Smooth muscle cell (in vitro differentiated cells): ENCODE measurements at regions not wholly inside any gene's neighbourhood (a gene's known extent, or its start where the extent isn't known, plus 50 kb on each side); places are given as distances from the start of the nearest gene placed in this dataset.

ENCODE experiments used
- DNase-seq: peaks from one replicate; lab custom pipeline; 2025; ENCODE audit not compliant: unreplicated experiment; lab: John Stamatoyannopoulos, UW
- H2AFZ ChIP-seq: fragments of 200-600 bp; sonication (generic); 2 replicates; pipeline ENCODE4 v1.6.0; 2016; ENCODE audit warnings: antibody characterized with exemption, low read depth, mild to moderate bottlenecking
- H3F3A ChIP-seq: fragments of 200-600 bp; sonication (generic); 2 replicates; pipeline ENCODE4 v1.6.0; 2017; ENCODE audit warnings: antibody characterized with exemption, low read depth
- H3K27ac ChIP-seq: fragments of 200-600 bp; sonication (generic); 2 replicates; pipeline ENCODE4 v1.5.1; 2016; ENCODE audit warnings: low read depth, mild to moderate bottlenecking
- H3K27me3 ChIP-seq: fragments of 200-600 bp; sonication (generic); 2 replicates; pipeline ENCODE4 v1.6.1; 2016; ENCODE audit warnings: low read depth, mild to moderate bottlenecking
- H3K36me3 ChIP-seq: fragments of 200-600 bp; sonication (generic); 2 replicates; pipeline ENCODE4 v1.5.1; 2016; ENCODE audit warnings: low read depth
- H3K4me1 ChIP-seq: fragments of 200-600 bp; sonication (generic); 2 replicates; pipeline ENCODE4 v1.5.1; 2016; ENCODE audit warnings: low read depth
- H3K4me2 ChIP-seq: fragments of 200-600 bp; sonication (generic); 2 replicates; pipeline ENCODE4 v1.6.0; 2016; ENCODE audit warnings: mild to moderate bottlenecking
- H3K4me3 ChIP-seq: fragments of 200-600 bp; sonication (generic); 2 replicates; pipeline ENCODE4 v1.5.1; 2016; ENCODE audit warnings: mild to moderate bottlenecking
- H3K79me2 ChIP-seq: fragments of 200-600 bp; sonication (generic); 2 replicates; pipeline ENCODE4 v1.6.0; 2016; ENCODE audit warnings: low read depth, mild to moderate bottlenecking
- H3K9ac ChIP-seq: fragments of 200-600 bp; sonication (generic); 2 replicates; pipeline ENCODE4 v1.6.0; 2016; ENCODE audit warnings: low read depth
- H3K9me3 ChIP-seq: fragments of 200-600 bp; sonication (generic); replicated peaks from 2 replicates; pipeline ENCODE4 v1.5.1; 2016; ENCODE audit warnings: low read depth
- H4K20me1 ChIP-seq: fragments of 200-600 bp; sonication (generic); 2 replicates; pipeline ENCODE4 v1.6.0; 2016; ENCODE audit warnings: low read depth
- WGBS: methylation state at CpG from one replicate; pipeline ENCODE4 v1.1.7; 2016; ENCODE audit warnings: low lambda C conversion rate; 5-methylcytosine and 5-hydroxymethylcytosine counted together
- TF ChIP-seq, protein P1 (sequence below): fragments of 200-600 bp; sonication (generic); IDR thresholded peaks from 2 replicates; pipeline ENCODE4 v1.5.1; 2017; ENCODE audit warnings: borderline replicate concordance, mild to moderate bottlenecking, antibody characterized with exemption; ENCODE audit not compliant: insufficient read depth, poor library complexity, severe bottlenecking

DNA sequence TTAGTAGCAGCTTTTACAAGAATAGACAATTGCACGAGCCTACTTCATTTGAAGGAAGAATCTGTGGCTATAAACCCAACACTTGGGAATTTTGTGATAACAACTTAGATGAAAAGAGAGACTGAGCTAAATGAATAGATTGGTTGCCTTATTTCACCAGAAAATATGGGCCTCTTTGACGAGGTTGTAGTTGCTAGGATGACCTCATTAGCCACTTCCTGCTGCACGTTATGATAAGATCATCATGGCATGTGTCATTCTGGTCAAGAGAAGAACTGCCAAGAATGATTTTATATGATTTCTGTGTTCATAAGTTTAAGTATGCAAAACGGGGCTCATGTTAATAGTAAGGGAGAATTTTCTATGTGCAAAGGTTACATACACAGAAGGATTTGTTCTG is 321.9 kb upstream of the GIMD1 start:
- no peak overlapping the region for H3K27ac ChIP-seq
- H3K4me2 ChIP-seq: no peak overlapping the region
- no peaks in the 10 kb centered on the region for H3F3A ChIP-seq
- no peaks in the 10 kb centered on the region for H4K20me1 ChIP-seq
- H3K79me2 ChIP-seq: no peaks in the 10 kb centered on the region
- no peaks in the 10 kb centered on the region for H3K27me3 ChIP-seq
- no peaks in the 10 kb centered on the region for H3K9me3 ChIP-seq
- H2AFZ ChIP-seq: peak overlapping the region; percentile 36
- no peaks in the 10 kb centered on the region for H3K36me3 ChIP-seq
- no peaks in the 10 kb centered on the region for H3K4me1 ChIP-seq
- TF ChIP-seq, protein P1, sequence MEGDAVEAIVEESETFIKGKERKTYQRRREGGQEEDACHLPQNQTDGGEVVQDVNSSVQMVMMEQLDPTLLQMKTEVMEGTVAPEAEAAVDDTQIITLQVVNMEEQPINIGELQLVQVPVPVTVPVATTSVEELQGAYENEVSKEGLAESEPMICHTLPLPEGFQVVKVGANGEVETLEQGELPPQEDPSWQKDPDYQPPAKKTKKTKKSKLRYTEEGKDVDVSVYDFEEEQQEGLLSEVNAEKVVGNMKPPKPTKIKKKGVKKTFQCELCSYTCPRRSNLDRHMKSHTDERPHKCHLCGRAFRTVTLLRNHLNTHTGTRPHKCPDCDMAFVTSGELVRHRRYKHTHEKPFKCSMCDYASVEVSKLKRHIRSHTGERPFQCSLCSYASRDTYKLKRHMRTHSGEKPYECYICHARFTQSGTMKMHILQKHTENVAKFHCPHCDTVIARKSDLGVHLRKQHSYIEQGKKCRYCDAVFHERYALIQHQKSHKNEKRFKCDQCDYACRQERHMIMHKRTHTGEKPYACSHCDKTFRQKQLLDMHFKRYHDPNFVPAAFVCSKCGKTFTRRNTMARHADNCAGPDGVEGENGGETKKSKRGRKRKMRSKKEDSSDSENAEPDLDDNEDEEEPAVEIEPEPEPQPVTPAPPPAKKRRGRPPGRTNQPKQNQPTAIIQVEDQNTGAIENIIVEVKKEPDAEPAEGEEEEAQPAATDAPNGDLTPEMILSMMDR: no peak
- H3K4me3 ChIP-seq: no peak overlapping the region
- 23% methylated on average over 4 of the region's 4 CpGs for WGBS
- DNase-seq: no peak
- no peak overlapping the region for H3K9ac ChIP-seq

DNA sequence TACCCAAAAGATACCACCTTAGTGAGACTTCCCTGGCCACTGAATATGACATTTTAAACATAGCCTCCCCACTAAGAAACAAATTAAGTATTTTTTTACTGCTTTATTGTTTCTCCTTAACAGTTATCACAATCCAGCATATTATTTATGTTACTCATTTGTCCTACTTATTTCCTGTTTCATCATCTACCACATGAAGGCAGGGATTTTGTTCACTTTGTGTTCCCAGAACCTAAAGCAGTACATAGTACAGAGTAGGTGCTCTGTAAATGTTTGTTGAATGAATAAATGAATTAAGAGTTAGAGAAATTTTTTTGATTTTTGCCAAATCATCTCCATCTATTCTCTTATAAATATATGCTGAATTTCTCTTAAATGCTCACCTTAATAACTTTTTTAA is 318.4 kb upstream of the GIMD1 start:
- Histone ChIP-seq H3K4me3 (no peak overlapping the region), H3K79me2 (no peaks in the 10 kb centered on the region), H3K36me3 (no peaks in the 10 kb centered on the region), H3K27me3 (no peaks in the 10 kb centered on the region), H2AFZ (no peak overlapping the region), H3K4me1 (no peaks in the 10 kb centered on the region), H3K4me2 (no peak overlapping the region), H3K9me3 (no peaks in the 10 kb centered on the region), H3K9ac (no peak overlapping the region), H4K20me1 (no peaks in the 10 kb centered on the region), H3K27ac (no peak overlapping the region), H3F3A (no peaks in the 10 kb centered on the region)
- DNase-seq: no peak
- TF ChIP-seq, protein P1: no peak

DNA sequence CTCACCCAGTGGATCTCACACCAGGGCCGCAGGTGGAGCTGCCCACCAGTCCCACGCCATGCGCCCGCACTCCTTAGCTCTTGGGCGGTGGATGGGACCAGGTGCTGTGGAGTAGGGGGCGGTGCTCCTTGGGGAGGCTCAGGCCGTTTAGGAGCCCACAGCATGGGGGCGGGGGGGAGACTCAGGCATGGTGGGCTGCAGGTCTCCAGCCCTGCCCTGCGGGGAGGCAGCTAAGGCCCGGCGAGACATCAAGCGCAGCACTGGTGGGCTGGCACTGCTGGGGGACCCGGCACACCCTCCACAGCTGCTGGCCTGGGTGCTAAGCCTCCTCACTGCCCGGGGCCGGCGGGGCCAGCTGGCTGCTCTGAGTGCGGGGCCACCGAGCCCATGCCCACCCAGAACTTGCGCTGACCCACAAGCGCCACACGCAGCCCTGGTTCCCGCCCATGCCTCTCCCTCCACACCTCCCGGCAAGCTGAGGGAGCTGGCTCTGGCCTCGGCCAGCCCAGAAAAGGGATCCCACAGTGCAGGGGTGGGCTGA is 312.9 kb upstream of the GIMD1 start:
- H2AFZ ChIP-seq: no peak overlapping the region
- TF ChIP-seq, protein P1: no peak
- no peak overlapping the region for H3K4me2 ChIP-seq
- no peak overlapping the region for H3K9ac ChIP-seq
- DNase-seq: no peak
- H4K20me1 ChIP-seq: no peaks in the 10 kb centered on the region
- no peaks in the 10 kb centered on the region for H3K4me1 ChIP-seq
- no peaks in the 10 kb centered on the region for H3K79me2 ChIP-seq
- H3K9me3 ChIP-seq: no peaks in the 10 kb centered on the region
- WGBS: 91% methylated on average over 19 of the region's 24 CpGs
- H3K4me3 ChIP-seq: no peak overlapping the region
- H3K27me3 ChIP-seq: no peaks in the 10 kb centered on the region
- no peaks in the 10 kb centered on the region for H3K36me3 ChIP-seq
- H3K27ac ChIP-seq: no peak overlapping the region
- H3F3A ChIP-seq: no peaks in the 10 kb centered on the region

DNA sequence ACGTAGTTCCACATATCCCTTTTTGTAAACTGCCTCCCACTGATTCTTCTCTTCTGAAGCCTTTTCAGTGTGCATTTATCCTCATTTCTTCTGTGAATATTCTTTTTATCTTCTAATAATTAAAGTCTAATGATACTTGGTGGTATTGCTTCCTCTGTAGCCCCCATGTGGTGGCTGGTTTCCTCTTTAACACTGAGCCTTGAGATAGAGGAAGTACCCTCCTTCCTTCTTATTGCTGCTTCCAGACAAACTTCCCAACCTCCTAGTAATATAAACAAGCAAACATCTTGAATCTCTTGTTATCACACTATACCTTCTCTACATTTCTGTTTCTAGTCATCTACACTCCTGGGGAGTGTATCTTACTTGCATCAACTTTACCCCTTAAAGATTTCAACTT is 310.5 kb upstream of the GIMD1 start:
- TF ChIP-seq, protein P1: no peak
- Histone ChIP-seq H4K20me1 (no peaks in the 10 kb centered on the region), H3K79me2 (no peaks in the 10 kb centered on the region), H3K4me3 (no peak overlapping the region), H3K27ac (peak overlapping the region; percentile 2), H3K9ac (no peak overlapping the region), H3K36me3 (no peaks in the 10 kb centered on the region), H3K4me1 (no peaks in the 10 kb centered on the region), H3F3A (peaks cover 12% of the 10 kb centered on the region), H3K9me3 (no peaks in the 10 kb centered on the region), H3K27me3 (no peaks in the 10 kb centered on the region), H3K4me2 (no peak overlapping the region), H2AFZ (peak overlapping the region; percentile 70)
- DNase-seq: no peak
- 54% methylated on average over 1 of the region's 1 CpG for WGBS
